Osteoblast (primary cell): ENCODE measurements at regions not wholly inside any gene's neighbourhood (a gene's known extent, or its start where the extent isn't known, plus 50 kb on each side); places are given as distances from the start of the nearest gene placed in this dataset.
"Not testable (repeated sequence)": the region's sequence is repeated elsewhere in the genome, so short reads cannot be mapped to it uniquely, and the experiment has no call there.

Experiments
- DNase-seq: peaks from one replicate; pipeline ENCODE4 v3.0.0; 2011; ENCODE audit warnings: low spot score, mixed read lengths; ENCODE audit not compliant: insufficient read length; ENCODE audit errors: missing footprints
- H2AFZ ChIP-seq: 2 replicates; pipeline ENCODE4 v1.6.0; 2011; ENCODE audit warnings: mild to moderate bottlenecking, low read length
- H3K27ac ChIP-seq: 2 replicates; pipeline ENCODE4 v1.5.1; 2011; ENCODE audit warnings: mild to moderate bottlenecking, low read depth, low read length, moderate library complexity
- H3K27me3 ChIP-seq: 2 replicates; pipeline ENCODE4 v1.6.0; 2012; ENCODE audit warnings: mild to moderate bottlenecking, control low read depth, inconsistent platforms, low read length, moderate library complexity; ENCODE audit not compliant: insufficient read depth
- H3K36me3 ChIP-seq: 2 replicates; pipeline ENCODE4 v1.5.1; 2011; ENCODE audit warnings: mild to moderate bottlenecking, low read length, control low read depth, moderate library complexity; ENCODE audit not compliant: insufficient read depth
- H3K4me1 ChIP-seq: 2 replicates; pipeline ENCODE4 v1.5.1; 2011; ENCODE audit warnings: mild to moderate bottlenecking, low read length, control low read depth, moderate library complexity; ENCODE audit not compliant: insufficient read depth
- H3K4me2 ChIP-seq: 2 replicates; pipeline ENCODE4 v1.6.0; 2011; ENCODE audit warnings: mild to moderate bottlenecking, low read length; ENCODE audit not compliant: insufficient read depth
- H3K4me3 ChIP-seq: fragments of 200-600 bp; sonication (generic); 3 replicates; pipeline ENCODE4 v1.5.1; 2012; ENCODE audit warnings: mild to moderate bottlenecking, low read length, inconsistent platforms; ENCODE audit not compliant: insufficient read depth
- H3K79me2 ChIP-seq: 2 replicates; pipeline ENCODE4 v1.6.0; 2012; ENCODE audit warnings: mild to moderate bottlenecking, low read length, control low read depth, inconsistent platforms; ENCODE audit not compliant: insufficient read depth
- H3K9me3 ChIP-seq: 2 replicates; pipeline ENCODE4 v1.5.1; 2011; ENCODE audit warnings: low read depth, low read length, control low read depth
- H4K20me1 ChIP-seq: 2 replicates; pipeline ENCODE4 v1.6.0; 2012; ENCODE audit warnings: mild to moderate bottlenecking, low read length, control low read depth; ENCODE audit not compliant: insufficient read depth
- TF ChIP-seq, protein P1 (sequence below): IDR thresholded peaks from 2 replicates; pipeline ENCODE4 v1.5.1; 2011; ENCODE audit warnings: mild to moderate bottlenecking, low read depth, low read length, moderate library complexity; ENCODE audit errors: extremely low read depth

DNA sequence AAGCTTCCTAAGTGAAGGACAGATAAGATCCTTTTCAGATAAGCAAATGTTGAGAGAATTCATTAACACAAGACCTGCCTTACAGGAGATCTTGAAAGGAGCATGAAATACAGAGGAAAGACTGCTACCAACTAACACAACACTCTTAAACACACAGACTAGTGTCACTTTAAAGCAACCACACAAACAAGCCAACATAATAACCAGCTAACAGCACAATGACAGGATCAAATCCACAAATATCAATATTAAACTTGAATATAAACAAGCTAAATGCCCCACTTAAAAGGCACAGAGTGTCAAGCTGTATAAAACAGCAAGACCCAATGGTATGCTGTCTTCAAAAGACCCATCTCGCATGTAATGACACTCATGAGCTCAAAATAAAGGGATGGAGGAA lies 70.8 kb upstream of the HMGXB4 start:
- DNase-seq: no peak
- Histone ChIP-seq H3K4me1 (peaks cover 4% of the 10 kb centered on the region), H4K20me1 (no peaks in the 10 kb centered on the region), H3K79me2 (no peaks in the 10 kb centered on the region), H3K4me2 (no peak overlapping the region), H3K4me3 (no peak overlapping the region), H3K27me3 (no peaks in the 10 kb centered on the region), H3K9me3 (peaks cover 5% of the 10 kb centered on the region), H3K36me3 (no peaks in the 10 kb centered on the region), H3K27ac (no peak overlapping the region), H2AFZ (no peak overlapping the region)
- TF ChIP-seq, protein P1, sequence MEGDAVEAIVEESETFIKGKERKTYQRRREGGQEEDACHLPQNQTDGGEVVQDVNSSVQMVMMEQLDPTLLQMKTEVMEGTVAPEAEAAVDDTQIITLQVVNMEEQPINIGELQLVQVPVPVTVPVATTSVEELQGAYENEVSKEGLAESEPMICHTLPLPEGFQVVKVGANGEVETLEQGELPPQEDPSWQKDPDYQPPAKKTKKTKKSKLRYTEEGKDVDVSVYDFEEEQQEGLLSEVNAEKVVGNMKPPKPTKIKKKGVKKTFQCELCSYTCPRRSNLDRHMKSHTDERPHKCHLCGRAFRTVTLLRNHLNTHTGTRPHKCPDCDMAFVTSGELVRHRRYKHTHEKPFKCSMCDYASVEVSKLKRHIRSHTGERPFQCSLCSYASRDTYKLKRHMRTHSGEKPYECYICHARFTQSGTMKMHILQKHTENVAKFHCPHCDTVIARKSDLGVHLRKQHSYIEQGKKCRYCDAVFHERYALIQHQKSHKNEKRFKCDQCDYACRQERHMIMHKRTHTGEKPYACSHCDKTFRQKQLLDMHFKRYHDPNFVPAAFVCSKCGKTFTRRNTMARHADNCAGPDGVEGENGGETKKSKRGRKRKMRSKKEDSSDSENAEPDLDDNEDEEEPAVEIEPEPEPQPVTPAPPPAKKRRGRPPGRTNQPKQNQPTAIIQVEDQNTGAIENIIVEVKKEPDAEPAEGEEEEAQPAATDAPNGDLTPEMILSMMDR: no peak

DNA sequence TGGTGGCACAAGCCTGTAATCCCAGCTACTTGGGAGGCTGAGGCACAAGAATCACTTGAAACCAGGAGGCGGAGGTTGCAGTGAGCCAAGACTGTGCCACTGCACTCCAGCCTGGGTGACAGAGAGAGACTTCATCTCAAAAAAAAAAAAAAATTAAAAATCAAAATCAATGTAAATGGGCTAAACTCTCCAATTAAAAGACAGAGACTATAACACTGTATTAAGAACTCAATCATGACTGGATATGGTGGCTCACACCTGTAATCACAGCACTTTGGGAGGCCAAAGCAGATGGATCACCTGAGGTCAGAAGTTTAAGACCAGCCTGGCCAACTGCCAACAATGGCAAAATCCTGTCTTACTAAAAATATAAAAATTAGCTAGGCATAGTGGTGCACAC lies 68.4 kb upstream of the HMGXB4 start:
- H3K4me2 ChIP-seq, H2AFZ ChIP-seq, H4K20me1 ChIP-seq, H3K27me3 ChIP-seq, DNase-seq, H3K36me3 ChIP-seq, H3K4me1 ChIP-seq, H3K27ac ChIP-seq, H3K9me3 ChIP-seq, H3K79me2 ChIP-seq, H3K4me3 ChIP-seq: not testable (repeated sequence)

GRCh38 chr22:35189559-35189958 lies 67.7 kb upstream of the HMGXB4 start:
- H3K4me2 ChIP-seq: no peak overlapping the region

DNA sequence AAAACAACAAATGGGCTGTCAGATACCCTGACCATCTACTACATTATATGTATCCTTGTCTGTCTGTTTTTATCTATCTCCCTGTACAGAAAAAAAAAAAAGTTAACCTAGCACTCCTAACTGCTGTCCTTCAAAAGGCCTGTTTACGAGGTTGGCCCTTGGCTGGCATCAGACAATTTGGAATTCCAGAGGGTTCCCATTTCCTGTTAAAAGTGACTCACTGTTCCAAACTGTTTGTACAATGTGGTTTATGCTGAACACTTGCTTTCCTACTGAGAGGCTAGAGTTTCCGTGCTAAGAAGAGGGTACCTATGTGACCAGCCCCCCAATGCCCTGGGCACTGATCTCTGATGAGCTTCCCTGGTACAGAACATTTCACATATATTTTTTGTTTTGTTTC lies 65.9 kb upstream of the HMGXB4 start:
- H3K79me2 ChIP-seq: no peaks in the 10 kb centered on the region
- H3K36me3 ChIP-seq: no peaks in the 10 kb centered on the region
- no peaks in the 10 kb centered on the region for H4K20me1 ChIP-seq
- H3K9me3 ChIP-seq: peaks cover 5% of the 10 kb centered on the region
- H3K27me3 ChIP-seq: no peaks in the 10 kb centered on the region
- peaks cover 10% of the 10 kb centered on the region for H3K4me1 ChIP-seq
- no peak overlapping the region for H3K4me3 ChIP-seq
- no peak overlapping the region for H3K27ac ChIP-seq
- no peak overlapping the region for H2AFZ ChIP-seq
- no peak for DNase-seq
- peak overlapping the region; percentile 43 for H3K4me2 ChIP-seq
- TF ChIP-seq, protein P1: no peak

More at GRCh38 chr22:35189559-35189958, 67.7 kb upstream of the HMGXB4 start:
- Histone ChIP-seq H3K9me3 (peaks cover 5% of the 10 kb centered on the region), H3K4me3 (no peak overlapping the region), H3K79me2 (no peaks in the 10 kb centered on the region), H3K4me1 (peaks cover 10% of the 10 kb centered on the region), H2AFZ (no peak overlapping the region), H4K20me1 (no peaks in the 10 kb centered on the region), H3K36me3 (no peaks in the 10 kb centered on the region), H3K27ac (no peak overlapping the region), H3K27me3 (no peaks in the 10 kb centered on the region)
- TF ChIP-seq, protein P1: no peak
- DNase-seq: no peak
